PC-3 (cell line): ENCODE measurements at regions not wholly inside any gene's neighbourhood (a gene's known extent, or its start where the extent isn't known, plus 50 kb on each side); places are given as distances from the start of the nearest gene placed in this dataset.

Experiments
- ATAC-seq: fragments of 200-7000 bp; cut with Tn5 transposase; 2 replicates; pipeline ENCODE4 v1.9.1; 2020; ENCODE audit warnings: mild to moderate bottlenecking, moderate library complexity
- BruUV-seq: library from RNA; stranded (reverse); fragments of 400-500 nt; replicated peaks from 2 replicates; lab custom pipeline; 2021; lab: Mats Ljungman, UMichigan
- CTCF ChIA-PET: fragments of 300-600 bp; sonication (Branson Sonifier 250); formaldehyde crosslinking; loops from one replicate; lab custom pipeline; 2022; ENCODE audit warnings: antibody characterized with exemption; lab: Charles Lee
- POLR2A ChIA-PET: fragments of 300-600 bp; sonication (Branson Sonifier 250); formaldehyde crosslinking; loops from one replicate; lab custom pipeline; 2022; ENCODE audit warnings: antibody characterized with exemption; ENCODE audit not compliant: unreplicated experiment; lab: Charles Lee
- DNase-seq: peaks from one replicate; pipeline ENCODE4 v3.0.0-alpha.2; 2015
- H2AFZ ChIP-seq: fragments of 300-600 bp; sonication (generic); 2 replicates; pipeline ENCODE4 v1.6.0; 2016; ENCODE audit warnings: antibody characterized with exemption, low read length
- H3F3A ChIP-seq: fragments of 300-600 bp; sonication (generic); one replicate; pipeline ENCODE4 v1.6.0; 2017; ENCODE audit warnings: antibody characterized with exemption, low read length, control low read depth, mild to moderate bottlenecking; ENCODE audit not compliant: unreplicated experiment
- H3K27ac ChIP-seq: fragments of 300-600 bp; sonication (generic); 2 replicates; pipeline ENCODE4 v1.5.1; 2016; ENCODE audit warnings: mild to moderate bottlenecking, low read length
- H3K27me3 ChIP-seq: fragments of 300-600 bp; sonication (generic); 2 replicates; pipeline ENCODE4 v1.6.1; 2016; ENCODE audit warnings: low read length, mixed read lengths
- H3K36me3 ChIP-seq: fragments of 300-600 bp; sonication (generic); 2 replicates; pipeline ENCODE4 v1.6.1; 2016; ENCODE audit warnings: low read depth, mixed run types, low read length, mixed read lengths
- H3K4me1 ChIP-seq: fragments of 300-600 bp; sonication (generic); 2 replicates; pipeline ENCODE4 v1.5.1; 2016; ENCODE audit warnings: low read length; ENCODE audit not compliant: insufficient read depth
- H3K4me2 ChIP-seq: fragments of 300-600 bp; sonication (generic); 2 replicates; pipeline ENCODE4 v1.6.0; 2016; ENCODE audit warnings: low read length
- H3K4me3 ChIP-seq: fragments of 300-600 bp; sonication (generic); 2 replicates; pipeline ENCODE4 v1.5.1; 2016; ENCODE audit warnings: mild to moderate bottlenecking, low read length, mixed read lengths
- H3K79me2 ChIP-seq: fragments of 300-600 bp; sonication (generic); 2 replicates; pipeline ENCODE4 v1.6.1; 2017; ENCODE audit warnings: low read length, mixed read lengths
- H3K9ac ChIP-seq: fragments of 300-600 bp; sonication (generic); 2 replicates; pipeline ENCODE4 v1.6.0; 2016; ENCODE audit warnings: mild to moderate bottlenecking, low read length
- H3K9me2 ChIP-seq: fragments of 300-600 bp; sonication (generic); replicated peaks from 2 replicates; pipeline ENCODE4 v1.6.1; 2016; ENCODE audit warnings: mixed run types, low read length, mixed read lengths
- H3K9me3 ChIP-seq: fragments of 300-600 bp; sonication (generic); 2 replicates; pipeline ENCODE4 v1.6.1; 2016; ENCODE audit warnings: low read length, mixed read lengths
- H4K20me1 ChIP-seq: fragments of 300-600 bp; sonication (generic); 2 replicates; pipeline ENCODE4 v1.6.1; 2016; ENCODE audit warnings: low read length, mixed read lengths
- EZH2 ChIP-seq: fragments of 300-600 bp; sonication (generic); IDR thresholded peaks from one replicate; pipeline ENCODE4 v1.6.1; 2017; ENCODE audit warnings: antibody characterized with exemption, mild to moderate bottlenecking, low read length; ENCODE audit not compliant: unreplicated experiment
- EZH2phosphoT487 ChIP-seq: fragments of 300-600 bp; sonication (generic); IDR thresholded peaks from 2 replicates; pipeline ENCODE4 v1.6.1; 2018; ENCODE audit warnings: mild to moderate bottlenecking, antibody characterized with exemption, low read length, borderline replicate concordance
- intact Hi-C: fragments of 100-400 bp; cut with micrococcal nuclease; formaldehyde crosslinking; loops from 2 replicates; pipeline ENCODE4 v1.9.0; 2023
- TF ChIP-seq, protein P1 (sequence below): fragments of 300-600 bp; sonication (generic); conservative IDR thresholded peaks from 2 replicates; pipeline ENCODE4 v1.5.1; 2017; ENCODE audit warnings: antibody characterized with exemption, low read depth, mild to moderate bottlenecking, low read length

DNA sequence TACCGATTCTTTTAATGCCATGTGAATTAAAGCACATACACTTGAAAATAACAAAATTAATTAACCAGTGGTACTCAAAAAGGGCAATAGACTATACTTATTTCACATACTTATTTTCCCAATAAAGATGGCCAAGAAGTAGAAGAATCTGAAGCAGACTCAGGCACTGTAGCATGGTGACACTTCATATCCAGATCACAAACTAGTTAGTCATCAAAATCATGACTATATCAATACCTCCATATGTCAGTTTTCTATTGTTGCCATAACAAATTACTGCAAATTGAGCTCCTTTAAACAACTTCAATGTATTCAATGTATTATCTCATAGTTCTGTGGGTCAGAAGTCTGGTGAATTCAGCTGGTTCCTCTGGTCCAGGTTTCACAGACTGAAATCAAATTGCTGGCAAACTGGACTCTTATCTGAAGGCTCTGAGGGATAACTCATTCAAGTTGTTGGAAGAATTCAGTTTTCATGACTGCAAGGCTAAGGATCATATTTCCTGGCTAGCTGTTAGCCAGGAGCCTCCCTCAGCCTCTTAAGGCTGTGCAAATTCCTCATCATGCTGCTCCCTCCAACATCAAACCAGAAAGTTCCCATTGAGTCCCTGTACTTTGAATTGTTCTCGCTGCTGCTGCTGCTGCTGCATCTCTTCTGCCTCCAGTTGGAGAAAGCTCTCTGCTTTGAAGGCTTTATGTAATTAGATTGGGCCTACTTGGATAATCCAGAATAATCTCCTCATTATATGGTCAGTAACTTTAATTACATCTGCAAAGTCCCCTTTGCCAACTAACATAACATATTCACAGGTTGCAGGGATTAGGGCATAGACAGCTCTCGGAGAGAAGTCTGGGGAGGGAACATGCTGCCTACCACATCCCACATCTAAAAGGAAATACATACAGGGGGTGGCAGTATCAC is 91.5 kb downstream of the MRPL39 start:
- ChIA-PET CTCF (no interaction called here), POLR2A (no interaction called here)
- Histone ChIP-seq H3K4me2 (no peak overlapping the region), H3K36me3 (no peaks in the 10 kb centered on the region), H3K9me2 (no peaks in the 10 kb centered on the region), H4K20me1 (no peaks in the 10 kb centered on the region), H3K9ac (no peak overlapping the region), H3K27me3 (no peaks in the 10 kb centered on the region), H3K27ac (no peak overlapping the region), H3K4me1 (no peaks in the 10 kb centered on the region), H3K4me3 (no peak overlapping the region), H3K9me3 (no peaks in the 10 kb centered on the region), H3K79me2 (no peaks in the 10 kb centered on the region), H2AFZ (no peak overlapping the region), H3F3A (no peaks in the 10 kb centered on the region)
- intact Hi-C loops: no loop called here
- DNase-seq (peak; percentile 11), ATAC-seq (peak; percentile 48; the same call in 1 of the 2 replicates)
- no TSS peak for BruUV-seq
- TF ChIP-seq EZH2phosphoT487 (no peak), EZH2 (no peak)
- TF ChIP-seq, protein P1, sequence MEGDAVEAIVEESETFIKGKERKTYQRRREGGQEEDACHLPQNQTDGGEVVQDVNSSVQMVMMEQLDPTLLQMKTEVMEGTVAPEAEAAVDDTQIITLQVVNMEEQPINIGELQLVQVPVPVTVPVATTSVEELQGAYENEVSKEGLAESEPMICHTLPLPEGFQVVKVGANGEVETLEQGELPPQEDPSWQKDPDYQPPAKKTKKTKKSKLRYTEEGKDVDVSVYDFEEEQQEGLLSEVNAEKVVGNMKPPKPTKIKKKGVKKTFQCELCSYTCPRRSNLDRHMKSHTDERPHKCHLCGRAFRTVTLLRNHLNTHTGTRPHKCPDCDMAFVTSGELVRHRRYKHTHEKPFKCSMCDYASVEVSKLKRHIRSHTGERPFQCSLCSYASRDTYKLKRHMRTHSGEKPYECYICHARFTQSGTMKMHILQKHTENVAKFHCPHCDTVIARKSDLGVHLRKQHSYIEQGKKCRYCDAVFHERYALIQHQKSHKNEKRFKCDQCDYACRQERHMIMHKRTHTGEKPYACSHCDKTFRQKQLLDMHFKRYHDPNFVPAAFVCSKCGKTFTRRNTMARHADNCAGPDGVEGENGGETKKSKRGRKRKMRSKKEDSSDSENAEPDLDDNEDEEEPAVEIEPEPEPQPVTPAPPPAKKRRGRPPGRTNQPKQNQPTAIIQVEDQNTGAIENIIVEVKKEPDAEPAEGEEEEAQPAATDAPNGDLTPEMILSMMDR: no peak

DNA sequence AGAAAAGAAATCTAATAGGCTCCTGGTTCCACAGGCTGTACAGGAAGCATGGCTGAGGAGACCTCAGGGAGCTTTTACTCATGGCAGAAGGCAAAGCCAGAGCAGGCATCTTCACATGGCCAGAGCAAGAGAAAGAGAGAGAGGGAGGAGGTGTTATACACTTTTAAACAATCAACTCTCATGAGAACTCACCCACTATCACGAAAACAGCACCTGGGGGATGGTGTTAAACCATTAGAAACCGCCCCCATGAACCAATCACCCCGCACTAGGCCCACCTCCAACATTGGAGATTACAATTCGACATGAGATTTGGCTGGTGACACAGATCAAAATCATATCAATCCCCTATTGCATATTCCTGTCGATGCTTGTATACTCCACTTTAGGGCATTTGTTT is 93.5 kb downstream of the MRPL39 start:
- BruUV-seq: no TSS peak

More for the DNA sequence above, 93.5 kb downstream of the MRPL39 start:
- ChIA-PET POLR2A (no interaction called here), CTCF (no interaction called here)
- Histone ChIP-seq H3K9ac (no peak overlapping the region), H3K9me3 (no peaks in the 10 kb centered on the region), H3K4me2 (no peak overlapping the region), H3K36me3 (no peaks in the 10 kb centered on the region), H2AFZ (no peak overlapping the region), H4K20me1 (no peaks in the 10 kb centered on the region), H3K4me1 (no peaks in the 10 kb centered on the region), H3K4me3 (no peak overlapping the region), H3K27me3 (no peaks in the 10 kb centered on the region), H3K9me2 (no peaks in the 10 kb centered on the region), H3F3A (no peaks in the 10 kb centered on the region), H3K27ac (no peak overlapping the region), H3K79me2 (no peaks in the 10 kb centered on the region)
- TF ChIP-seq, protein P1: no peak
- TF ChIP-seq EZH2phosphoT487 (no peak), EZH2 (no peak)
- ATAC-seq (no peak), DNase-seq (no peak)
- intact Hi-C loops: no loop called here
